ENCODE measurements at regions not wholly inside any gene's neighbourhood (a gene's known extent, or its start where the extent isn't known, plus 50 kb on each side); places are given as distances from the start of the nearest gene placed in this dataset.
"Not testable (repeated sequence)": the region's sequence is repeated elsewhere in the genome, so short reads cannot be mapped to it uniquely, and the experiment has no call there.

- H3K9ac ChIP-seq: no peak overlapping the region
- H3K9me3 ChIP-seq (ENCODE audit: low read depth): no peaks in the 10 kb centered on the region
- H3K36me3 ChIP-seq: peaks cover 8% of the 10 kb centered on the region
- Mint-ChIP-seq H3K27me3 (ENCODE audit: insufficient read depth, low read depth) (no peaks in the 10 kb centered on the region), H3K9me3 (peaks cover 11% of the 10 kb centered on the region), H3K4me1 (peaks cover 3% of the 10 kb centered on the region), H3K27ac (no peak overlapping the region), H3K4me3 (no peak overlapping the region), H3K36me3 (peaks cover 34% of the 10 kb centered on the region)
- TF ChIP-seq EZH2phosphoT487 (IDR thresholded peaks at IDR 0.05): no peak
- TF ChIP-seq EZH2 (IDR thresholded peaks at IDR 0.05): no peak
- no peak for TF ChIP-seq CTCF (IDR thresholded peaks at IDR 0.05)
- H3K4me1 ChIP-seq: no peaks in the 10 kb centered on the region
- H3K79me2 ChIP-seq (ENCODE audit: low read depth): no peaks in the 10 kb centered on the region
- H4K20me1 ChIP-seq (ENCODE audit: low read depth): no peaks in the 10 kb centered on the region
- no peak overlapping the region for H2AFZ ChIP-seq (replicated peaks)
- H3K27ac ChIP-seq: no peak overlapping the region
- H3K4me3 ChIP-seq: no peak overlapping the region
- DNase-seq (ENCODE audit: low spot score): no peak
- H3F3A ChIP-seq (ENCODE audit: low read depth): no peaks in the 10 kb centered on the region
- H3K4me2 ChIP-seq: no peak overlapping the region
- no peaks in the 10 kb centered on the region for H3K27me3 ChIP-seq
These were observed 85.3 kb upstream of the NUDT6 start for GRCh38 chr4:123007679-123008078.

GRCh38 chr4:123012416-123012815, 90.0 kb upstream of the NUDT6 start:
- H3K36me3 Mint-ChIP-seq: peaks cover 36% of the 10 kb centered on the region
- H3K9me3 Mint-ChIP-seq: peaks cover 16% of the 10 kb centered on the region
- not testable (repeated sequence) for H3K4me3 Mint-ChIP-seq; H3K9me3 ChIP-seq (ENCODE audit: low read depth); H3K4me1 ChIP-seq; H3K4me2 ChIP-seq; H2AFZ ChIP-seq (replicated peaks); H3K79me2 ChIP-seq (ENCODE audit: low read depth); H3K27me3 ChIP-seq; H3K27ac Mint-ChIP-seq; H3K9ac ChIP-seq; H4K20me1 ChIP-seq (ENCODE audit: low read depth); H3F3A ChIP-seq (ENCODE audit: low read depth); H3K4me1 Mint-ChIP-seq; H3K27me3 Mint-ChIP-seq (ENCODE audit: insufficient read depth, low read depth); DNase-seq (ENCODE audit: low spot score); H3K27ac ChIP-seq; H3K4me3 ChIP-seq; H3K36me3 ChIP-seq

- Mint-ChIP-seq H3K4me1 (peaks cover 3% of the 10 kb centered on the region), H3K9me3 (peaks cover 16% of the 10 kb centered on the region), H3K27me3 (ENCODE audit: insufficient read depth, low read depth) (no peaks in the 10 kb centered on the region), H3K4me3 (no peak overlapping the region), H3K36me3 (peaks cover 30% of the 10 kb centered on the region), H3K27ac (no peak overlapping the region)
- H3F3A ChIP-seq (ENCODE audit: low read depth): no peaks in the 10 kb centered on the region
- no peak overlapping the region for H3K4me2 ChIP-seq
- H3K79me2 ChIP-seq (ENCODE audit: low read depth): no peaks in the 10 kb centered on the region
- no peaks in the 10 kb centered on the region for H3K4me1 ChIP-seq
- no peak overlapping the region for H3K4me3 ChIP-seq
- DNase-seq (ENCODE audit: low spot score): no peak
- H3K27ac ChIP-seq: no peak overlapping the region
- no peak for TF ChIP-seq EZH2phosphoT487 (IDR thresholded peaks at IDR 0.05)
- no peak for TF ChIP-seq EZH2 (IDR thresholded peaks at IDR 0.05)
- TF ChIP-seq CTCF (IDR thresholded peaks at IDR 0.05): no peak
- no peak overlapping the region for H3K9ac ChIP-seq
- no peaks in the 10 kb centered on the region for H3K27me3 ChIP-seq
- H3K36me3 ChIP-seq: peaks cover 8% of the 10 kb centered on the region
- H2AFZ ChIP-seq (replicated peaks): no peak overlapping the region
- no peaks in the 10 kb centered on the region for H4K20me1 ChIP-seq (ENCODE audit: low read depth)
- H3K9me3 ChIP-seq (ENCODE audit: low read depth): no peaks in the 10 kb centered on the region
These were observed 91.6 kb upstream of the NUDT6 start for GRCh38 chr4:123014038-123014437.

GRCh38 chr4:123017078-123017477, 94.7 kb upstream of the NUDT6 start:
- Histone ChIP-seq H3K4me1 (no peaks in the 10 kb centered on the region), H2AFZ (replicated peaks) (no peak overlapping the region), H3K36me3 (no peaks in the 10 kb centered on the region), H3K27me3 (no peaks in the 10 kb centered on the region), H3K27ac (no peak overlapping the region), H3K4me2 (no peak overlapping the region), H3F3A (ENCODE audit: low read depth) (no peaks in the 10 kb centered on the region), H3K9ac (no peak overlapping the region), H3K9me3 (ENCODE audit: low read depth) (no peaks in the 10 kb centered on the region), H4K20me1 (ENCODE audit: low read depth) (no peaks in the 10 kb centered on the region), H3K79me2 (ENCODE audit: low read depth) (no peaks in the 10 kb centered on the region), H3K4me3 (no peak overlapping the region)
- H3K4me1 Mint-ChIP-seq: no peaks in the 10 kb centered on the region
- no peak overlapping the region for H3K27ac Mint-ChIP-seq
- peaks cover 19% of the 10 kb centered on the region for H3K36me3 Mint-ChIP-seq
- no peak for TF ChIP-seq CTCF (IDR thresholded peaks at IDR 0.05)
- no peak for TF ChIP-seq EZH2 (IDR thresholded peaks at IDR 0.05)
- TF ChIP-seq EZH2phosphoT487 (IDR thresholded peaks at IDR 0.05): no peak
- no peak overlapping the region for H3K4me3 Mint-ChIP-seq
- H3K27me3 Mint-ChIP-seq (ENCODE audit: insufficient read depth, low read depth): no peaks in the 10 kb centered on the region
- H3K9me3 Mint-ChIP-seq: peaks cover 15% of the 10 kb centered on the region
- no peak for DNase-seq (ENCODE audit: low spot score)

All from neural progenitor cell (in vitro differentiated cells).